GDM1 (cell line): ENCODE measurements at regions not wholly inside any gene's neighbourhood (a gene's known extent, or its start where the extent isn't known, plus 50 kb on each side); places are given as distances from the start of the nearest gene placed in this dataset.

Experiments used
- DNase-seq: peaks from one replicate; lab custom pipeline; 2025; lab: John Stamatoyannopoulos, UW

- DNase-seq, result no peak
Observed at GRCh38 chr9:117860849-117861248, 156.6 kb downstream of the TLR4 start.

- no peak for DNase-seq
Observed at GRCh38 chr9:117864385-117865057, 160.3 kb downstream of the TLR4 start.

- no peak for DNase-seq
Observed at GRCh38 chr9:117868594-117868993, 164.4 kb downstream of the TLR4 start.

GRCh38 chr9:117869287-117869686, 165.1 kb downstream of the TLR4 start:
- no peak for DNase-seq

GRCh38 chr9:117869712-117870111, 165.5 kb downstream of the TLR4 start:
- no peak for DNase-seq

- no peak for DNase-seq
Observed at GRCh38 chr9:117873664-117874063, 169.5 kb downstream of the TLR4 start.

- no peak for DNase-seq
Observed at GRCh38 chr9:117875886-117876285, 171.7 kb downstream of the TLR4 start.

- no peak for DNase-seq
Observed at GRCh38 chr9:117882171-117882570, 178.0 kb downstream of the TLR4 start.

- DNase-seq, result no peak
Observed at GRCh38 chr9:117886616-117887015, 182.4 kb downstream of the TLR4 start.

GRCh38 chr9:117887383-117887782, 183.2 kb downstream of the TLR4 start:
- DNase-seq, result no peak

- DNase-seq, result no peak
Observed at GRCh38 chr9:117887941-117888340, 183.7 kb downstream of the TLR4 start.

GRCh38 chr9:117903453-117903852, 199.2 kb downstream of the TLR4 start:
- no peak for DNase-seq

- DNase-seq, result no peak
Observed at GRCh38 chr9:117906763-117907162, 202.6 kb downstream of the TLR4 start.

- no peak for DNase-seq
Observed at GRCh38 chr9:117907420-117907819, 203.2 kb downstream of the TLR4 start.

- no peak for DNase-seq
Observed at GRCh38 chr9:117916291-117916690, 212.1 kb downstream of the TLR4 start.

- DNase-seq, result no peak
Observed at GRCh38 chr9:117917873-117918272, 213.7 kb downstream of the TLR4 start.

- DNase-seq, result no peak
Observed at GRCh38 chr9:117919538-117919937, 215.3 kb downstream of the TLR4 start.

- DNase-seq, result no peak
Observed at GRCh38 chr9:117926031-117926658, 221.9 kb downstream of the TLR4 start.

- DNase-seq, result no peak
Observed at GRCh38 chr9:117927354-117927753, 223.2 kb downstream of the TLR4 start.

- DNase-seq, result no peak
Observed at GRCh38 chr9:117929868-117930267, 225.7 kb downstream of the TLR4 start.

- no peak for DNase-seq
Observed at GRCh38 chr9:117932585-117932984, 228.4 kb downstream of the TLR4 start.

GRCh38 chr9:117936185-117937130, 232.3 kb downstream of the TLR4 start:
- DNase-seq, result no peak

GRCh38 chr9:117938086-117938485, 233.9 kb downstream of the TLR4 start:
- DNase-seq, result no peak
